Neural progenitor cell (in vitro differentiated cells): ENCODE measurements at regions not wholly inside any gene's neighbourhood (a gene's known extent, or its start where the extent isn't known, plus 50 kb on each side); places are given as distances from the start of the nearest gene placed in this dataset.

Experiments used
- DNase-seq: peaks from one replicate; pipeline ENCODE4 v3.0.0-alpha.2; 2016; ENCODE audit warnings: low spot score
- H2AFZ ChIP-seq: fragments of 200-600 bp; sonication (generic); replicated peaks from 2 replicates; pipeline ENCODE4 v1.6.1; 2016; ENCODE audit warnings: antibody characterized with exemption
- H3F3A ChIP-seq: fragments of 200-600 bp; sonication (generic); 2 replicates; pipeline ENCODE4 v1.6.1; 2016; ENCODE audit warnings: antibody characterized with exemption, low read depth
- H3K27ac ChIP-seq: fragments of 200-600 bp; sonication (generic); 2 replicates; pipeline ENCODE4 v1.5.1; 2016; ENCODE audit warnings: mild to moderate bottlenecking
- H3K27me3 ChIP-seq: fragments of 200-600 bp; sonication (generic); 2 replicates; pipeline ENCODE4 v1.6.1; 2016; ENCODE audit warnings: mild to moderate bottlenecking, moderate library complexity
- H3K36me3 ChIP-seq: fragments of 200-600 bp; sonication (generic); 2 replicates; pipeline ENCODE4 v1.5.1; 2016
- H3K4me1 ChIP-seq: fragments of 200-600 bp; sonication (generic); 2 replicates; pipeline ENCODE4 v1.6.1; 2016; ENCODE audit warnings: mixed run types
- H3K4me2 ChIP-seq: fragments of 200-600 bp; sonication (generic); 2 replicates; pipeline ENCODE4 v1.6.1; 2016
- H3K4me3 ChIP-seq: fragments of 200-600 bp; sonication (generic); 2 replicates; pipeline ENCODE4 v1.5.1; 2016
- H3K79me2 ChIP-seq: fragments of 200-600 bp; sonication (generic); 2 replicates; pipeline ENCODE4 v1.6.1; 2016; ENCODE audit warnings: low read depth
- H3K9ac ChIP-seq: fragments of 200-600 bp; sonication (generic); 2 replicates; pipeline ENCODE4 v1.6.1; 2016
- H3K9me3 ChIP-seq: fragments of 200-600 bp; sonication (generic); 2 replicates; pipeline ENCODE4 v1.5.1; 2016; ENCODE audit warnings: low read depth
- H4K20me1 ChIP-seq: fragments of 200-600 bp; sonication (generic); 2 replicates; pipeline ENCODE4 v1.6.1; 2016; ENCODE audit warnings: low read depth
- H3K27ac Mint-ChIP-seq: 3 replicates; pipeline ENCODE4 v1.8.0; 2021; ENCODE audit warnings: mixed read lengths
- H3K27me3 Mint-ChIP-seq: 2 replicates; pipeline ENCODE4 v1.8.0; 2022; ENCODE audit warnings: low read depth, mild to moderate bottlenecking, inconsistent platforms, moderate library complexity, mixed read lengths; ENCODE audit not compliant: insufficient read depth
- H3K36me3 Mint-ChIP-seq: 3 replicates; pipeline ENCODE4 v1.8.0; 2021; ENCODE audit warnings: mixed read lengths
- H3K4me1 Mint-ChIP-seq: 3 replicates; pipeline ENCODE4 v1.8.0; 2021; ENCODE audit warnings: mixed read lengths
- H3K4me3 Mint-ChIP-seq: 3 replicates; pipeline ENCODE4 v1.8.0; 2021; ENCODE audit warnings: mild to moderate bottlenecking, moderate library complexity, mixed read lengths
- H3K9me3 Mint-ChIP-seq: 3 replicates; pipeline ENCODE4 v1.8.0; 2020; ENCODE audit warnings: mixed read lengths
- CTCF ChIP-seq: fragments of 200-600 bp; sonication (generic); IDR thresholded peaks from 2 replicates; pipeline ENCODE4 v1.5.1; 2017; ENCODE audit warnings: antibody characterized with exemption, mild to moderate bottlenecking
- EZH2 ChIP-seq: fragments of 200-600 bp; sonication (generic); IDR thresholded peaks from 2 replicates; pipeline ENCODE4 v1.6.1; 2017; ENCODE audit warnings: antibody characterized with exemption, mild to moderate bottlenecking, moderate library complexity
- EZH2phosphoT487 ChIP-seq: fragments of 200-600 bp; sonication (generic); IDR thresholded peaks from 2 replicates; pipeline ENCODE4 v1.6.1; 2017; ENCODE audit warnings: antibody characterized with exemption

GRCh38 chr1:212512816-212513559, 80.3 kb downstream of the NENF start:
- Histone ChIP-seq H3K79me2 (no peaks in the 10 kb centered on the region), H2AFZ (no peak overlapping the region), H3K9me3 (no peaks in the 10 kb centered on the region), H3F3A (peaks cover 19% of the 10 kb centered on the region), H3K4me2 (no peak overlapping the region), H3K36me3 (no peaks in the 10 kb centered on the region), H3K4me3 (no peak overlapping the region), H3K27ac (no peak overlapping the region), H3K4me1 (peaks cover 22% of the 10 kb centered on the region), H3K9ac (no peak overlapping the region), H4K20me1 (no peaks in the 10 kb centered on the region), H3K27me3 (peaks cover 39% of the 10 kb centered on the region)
- H3K9me3 Mint-ChIP-seq: peaks cover 4% of the 10 kb centered on the region
- no peak for TF ChIP-seq EZH2phosphoT487
- no peak for TF ChIP-seq CTCF
- no peak for TF ChIP-seq EZH2
- no peak overlapping the region for H3K4me3 Mint-ChIP-seq
- DNase-seq: no peak
- H3K36me3 Mint-ChIP-seq: no peaks in the 10 kb centered on the region
- peak overlapping the region; percentile 85 for H3K27ac Mint-ChIP-seq
- peaks cover 15% of the 10 kb centered on the region for H3K27me3 Mint-ChIP-seq
- peaks cover 64% of the 10 kb centered on the region for H3K4me1 Mint-ChIP-seq

GRCh38 chr1:212513586-212513985, 80.9 kb downstream of the NENF start:
- H2AFZ ChIP-seq: no peak overlapping the region
- no peaks in the 10 kb centered on the region for H3K9me3 ChIP-seq
- Mint-ChIP-seq H3K27me3 (peaks cover 11% of the 10 kb centered on the region), H3K4me3 (no peak overlapping the region), H3K9me3 (peaks cover 4% of the 10 kb centered on the region), H3K4me1 (peaks cover 64% of the 10 kb centered on the region), H3K27ac (no peak overlapping the region), H3K36me3 (no peaks in the 10 kb centered on the region)
- no peaks in the 10 kb centered on the region for H3K79me2 ChIP-seq
- no peak overlapping the region for H3K4me3 ChIP-seq
- peaks cover 39% of the 10 kb centered on the region for H3K27me3 ChIP-seq
- no peak overlapping the region for H3K4me2 ChIP-seq
- H3K9ac ChIP-seq: no peak overlapping the region
- peaks cover 18% of the 10 kb centered on the region for H3F3A ChIP-seq
- peaks cover 22% of the 10 kb centered on the region for H3K4me1 ChIP-seq
- TF ChIP-seq EZH2phosphoT487: no peak
- no peak for TF ChIP-seq EZH2
- TF ChIP-seq CTCF: no peak
- no peak overlapping the region for H3K27ac ChIP-seq
- no peak for DNase-seq
- H3K36me3 ChIP-seq: no peaks in the 10 kb centered on the region
- no peaks in the 10 kb centered on the region for H4K20me1 ChIP-seq

GRCh38 chr1:212514056-212514614, 81.4 kb downstream of the NENF start:
- peaks cover 22% of the 10 kb centered on the region for H3K4me1 ChIP-seq
- Mint-ChIP-seq H3K36me3 (no peaks in the 10 kb centered on the region), H3K4me1 (peaks cover 63% of the 10 kb centered on the region), H3K4me3 (no peak overlapping the region), H3K27me3 (peaks cover 10% of the 10 kb centered on the region), H3K27ac (no peak overlapping the region), H3K9me3 (peaks cover 4% of the 10 kb centered on the region)
- no peaks in the 10 kb centered on the region for H3K9me3 ChIP-seq
- no peak overlapping the region for H3K27ac ChIP-seq
- DNase-seq: no peak
- no peak overlapping the region for H3K9ac ChIP-seq
- peak overlapping the region; percentile 39 for H2AFZ ChIP-seq
- no peaks in the 10 kb centered on the region for H4K20me1 ChIP-seq
- H3K36me3 ChIP-seq: no peaks in the 10 kb centered on the region
- H3K79me2 ChIP-seq: no peaks in the 10 kb centered on the region
- no peak overlapping the region for H3K4me3 ChIP-seq
- H3K4me2 ChIP-seq: peak overlapping the region; percentile 66
- peaks cover 13% of the 10 kb centered on the region for H3F3A ChIP-seq
- TF ChIP-seq EZH2: no peak
- TF ChIP-seq EZH2phosphoT487: no peak
- no peak for TF ChIP-seq CTCF
- H3K27me3 ChIP-seq: peaks cover 39% of the 10 kb centered on the region
